22Rv1 (cell line): ENCODE measurements at regions not wholly inside any gene's neighbourhood (a gene's known extent, or its start where the extent isn't known, plus 50 kb on each side); places are given as distances from the start of the nearest gene placed in this dataset.

Source experiments
- CTCF ChIP-seq: fragments of 450-650 bp; IDR thresholded peaks from 2 replicates; pipeline ENCODE4 v1.5.1; 2017; ENCODE audit warnings: mild to moderate bottlenecking
- ZFX ChIP-seq: fragments of 450-650 bp; IDR thresholded peaks from 2 replicates; pipeline ENCODE4 v1.6.1; 2017; ENCODE audit warnings: antibody characterized with exemption, borderline replicate concordance

GRCh38 chrX:57822818-57823217 is 87.4 kb downstream of the ZXDA start:
- TF ChIP-seq CTCF (no peak), ZFX (no peak)
